HL-60 (cell line): ENCODE measurements at regions not wholly inside any gene's neighbourhood (a gene's known extent, or its start where the extent isn't known, plus 50 kb on each side); places are given as distances from the start of the nearest gene placed in this dataset.

Experiments
- CTCF ChIP-seq: IDR thresholded peaks from one replicate; pipeline ENCODE4 v1.5.1; 2011; ENCODE audit warnings: low read length, control low read depth, inconsistent platforms; ENCODE audit not compliant: insufficient read depth
- POLR2AphosphoS5 ChIP-seq: IDR thresholded peaks from 2 replicates; pipeline ENCODE4 v1.6.1; 2012; ENCODE audit warnings: low read depth

GRCh38 chrX:13419276-13419675 lies 99.4 kb upstream of the ATXN3L start:
- TF ChIP-seq CTCF = no peak
- no peak for TF ChIP-seq POLR2AphosphoS5
